AG09309 (cell line): ENCODE measurements at regions not wholly inside any gene's neighbourhood (a gene's known extent, or its start where the extent isn't known, plus 50 kb on each side); places are given as distances from the start of the nearest gene placed in this dataset.

Source experiments
- DNase-seq: peaks from one replicate; pipeline ENCODE4 v3.0.0-alpha.2; 2010; ENCODE audit warnings: low read depth
- H3K4me3 ChIP-seq: 2 replicates; pipeline ENCODE4 v1.5.1; 2011; ENCODE audit warnings: mild to moderate bottlenecking, low read depth, low read length, moderate library complexity; ENCODE audit not compliant: control insufficient read depth
- TF ChIP-seq, protein P1 (sequence below): IDR thresholded peaks from 2 replicates; pipeline ENCODE4 v1.5.1; 2011; ENCODE audit warnings: mild to moderate bottlenecking, low read depth, low read length, inconsistent platforms; ENCODE audit not compliant: insufficient read depth, control insufficient read depth; ENCODE audit errors: missing control alignments

DNA sequence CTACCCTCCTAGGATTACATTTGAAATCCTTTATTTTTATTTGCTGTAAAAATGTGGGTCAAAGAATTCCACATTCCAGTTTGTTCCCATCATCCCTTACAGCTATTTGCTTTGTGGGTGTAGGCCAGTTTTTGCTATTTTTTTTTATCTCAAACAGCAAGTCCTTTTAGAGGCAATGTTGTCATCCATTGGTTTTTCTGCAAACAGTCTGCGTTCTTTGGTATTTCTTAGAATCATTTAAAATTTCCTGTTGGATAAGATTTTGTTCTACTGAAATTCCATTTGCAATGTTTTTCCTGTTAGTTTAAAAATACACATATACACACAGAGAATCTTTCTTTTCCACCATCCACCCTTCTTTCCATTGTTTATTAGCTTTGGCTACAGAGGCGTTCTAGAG lies 53.3 kb upstream of the STK38L start:
- TF ChIP-seq, protein P1, sequence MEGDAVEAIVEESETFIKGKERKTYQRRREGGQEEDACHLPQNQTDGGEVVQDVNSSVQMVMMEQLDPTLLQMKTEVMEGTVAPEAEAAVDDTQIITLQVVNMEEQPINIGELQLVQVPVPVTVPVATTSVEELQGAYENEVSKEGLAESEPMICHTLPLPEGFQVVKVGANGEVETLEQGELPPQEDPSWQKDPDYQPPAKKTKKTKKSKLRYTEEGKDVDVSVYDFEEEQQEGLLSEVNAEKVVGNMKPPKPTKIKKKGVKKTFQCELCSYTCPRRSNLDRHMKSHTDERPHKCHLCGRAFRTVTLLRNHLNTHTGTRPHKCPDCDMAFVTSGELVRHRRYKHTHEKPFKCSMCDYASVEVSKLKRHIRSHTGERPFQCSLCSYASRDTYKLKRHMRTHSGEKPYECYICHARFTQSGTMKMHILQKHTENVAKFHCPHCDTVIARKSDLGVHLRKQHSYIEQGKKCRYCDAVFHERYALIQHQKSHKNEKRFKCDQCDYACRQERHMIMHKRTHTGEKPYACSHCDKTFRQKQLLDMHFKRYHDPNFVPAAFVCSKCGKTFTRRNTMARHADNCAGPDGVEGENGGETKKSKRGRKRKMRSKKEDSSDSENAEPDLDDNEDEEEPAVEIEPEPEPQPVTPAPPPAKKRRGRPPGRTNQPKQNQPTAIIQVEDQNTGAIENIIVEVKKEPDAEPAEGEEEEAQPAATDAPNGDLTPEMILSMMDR = no peak
- no peak for DNase-seq
- no peak overlapping the region for H3K4me3 ChIP-seq

DNA sequence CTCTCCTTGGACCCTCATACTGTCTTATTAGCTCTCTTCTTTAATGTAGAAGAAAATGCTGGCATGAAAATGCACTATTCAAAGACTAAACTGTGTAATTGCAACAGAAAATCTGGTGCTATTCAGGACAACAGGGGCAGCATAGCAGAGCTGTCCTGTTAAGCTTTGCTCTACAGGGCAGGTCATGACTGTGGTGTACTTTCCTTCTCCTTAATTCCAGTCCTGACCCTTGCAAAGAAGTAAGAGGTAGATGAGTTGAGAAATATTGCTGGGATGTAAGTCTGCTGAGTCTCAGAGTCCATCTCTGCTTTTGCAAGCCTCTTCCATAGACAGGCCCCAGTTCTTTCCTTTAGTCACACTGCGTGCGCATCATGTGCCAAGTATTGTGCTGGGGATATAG lies 52.6 kb upstream of the STK38L start:
- DNase-seq = no peak
- no peak overlapping the region for H3K4me3 ChIP-seq
- TF ChIP-seq, protein P1 = no peak

DNA sequence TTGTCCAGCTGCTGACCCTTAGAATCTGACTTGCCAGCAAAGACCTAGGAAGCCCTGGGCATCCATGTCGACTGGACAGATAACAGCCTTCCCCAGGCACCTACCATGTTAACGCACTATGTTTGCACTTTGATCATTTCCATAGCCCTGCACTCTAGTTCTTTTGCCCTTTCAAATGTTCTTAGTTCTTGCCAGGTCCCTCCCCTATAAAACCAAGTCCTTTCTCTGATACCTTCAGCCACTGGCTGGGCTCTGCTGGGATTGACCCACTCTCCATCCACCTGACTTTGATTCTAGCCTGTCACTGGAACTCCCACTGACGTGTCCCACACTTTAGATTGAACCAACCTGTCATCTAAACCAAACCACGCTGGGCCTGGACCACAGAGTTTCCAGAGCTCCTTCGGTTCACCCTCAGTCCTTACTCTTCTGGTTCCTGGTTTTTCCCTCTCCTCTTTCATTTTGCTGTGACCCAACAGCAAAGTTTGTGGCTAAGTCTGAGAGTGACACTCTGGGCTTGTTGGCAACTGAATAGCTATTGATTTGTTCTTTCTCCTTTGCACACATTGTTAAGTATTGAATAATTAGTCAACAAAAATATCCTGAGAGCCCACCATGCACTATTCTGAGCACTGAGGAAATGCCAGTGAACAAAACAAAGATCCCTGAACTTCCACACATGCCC lies 51.8 kb upstream of the STK38L start:
- DNase-seq = no peak
- H3K4me3 ChIP-seq = no peak overlapping the region
- TF ChIP-seq, protein P1 = no peak

DNA sequence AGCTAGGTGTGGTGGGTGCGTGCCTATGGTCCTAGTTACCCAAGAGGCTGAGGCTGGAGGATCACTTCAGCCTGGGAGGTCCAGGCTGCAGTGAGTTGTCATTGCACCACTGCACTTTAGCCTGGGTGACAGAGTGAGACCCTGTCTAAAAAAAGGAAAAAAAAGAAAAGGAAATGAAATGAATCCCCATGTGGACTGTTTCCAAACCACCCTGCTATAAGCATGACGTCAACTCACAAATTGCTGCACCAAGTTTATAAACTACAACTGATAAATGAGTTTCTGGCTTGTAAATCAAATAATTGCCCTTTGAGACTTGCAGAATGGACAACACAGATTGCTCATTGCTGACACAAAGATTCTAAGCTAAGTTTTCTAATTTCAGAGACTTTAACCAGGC lies 51.0 kb upstream of the STK38L start:
- DNase-seq = no peak
- no peak overlapping the region for H3K4me3 ChIP-seq
- TF ChIP-seq, protein P1 = no peak

DNA sequence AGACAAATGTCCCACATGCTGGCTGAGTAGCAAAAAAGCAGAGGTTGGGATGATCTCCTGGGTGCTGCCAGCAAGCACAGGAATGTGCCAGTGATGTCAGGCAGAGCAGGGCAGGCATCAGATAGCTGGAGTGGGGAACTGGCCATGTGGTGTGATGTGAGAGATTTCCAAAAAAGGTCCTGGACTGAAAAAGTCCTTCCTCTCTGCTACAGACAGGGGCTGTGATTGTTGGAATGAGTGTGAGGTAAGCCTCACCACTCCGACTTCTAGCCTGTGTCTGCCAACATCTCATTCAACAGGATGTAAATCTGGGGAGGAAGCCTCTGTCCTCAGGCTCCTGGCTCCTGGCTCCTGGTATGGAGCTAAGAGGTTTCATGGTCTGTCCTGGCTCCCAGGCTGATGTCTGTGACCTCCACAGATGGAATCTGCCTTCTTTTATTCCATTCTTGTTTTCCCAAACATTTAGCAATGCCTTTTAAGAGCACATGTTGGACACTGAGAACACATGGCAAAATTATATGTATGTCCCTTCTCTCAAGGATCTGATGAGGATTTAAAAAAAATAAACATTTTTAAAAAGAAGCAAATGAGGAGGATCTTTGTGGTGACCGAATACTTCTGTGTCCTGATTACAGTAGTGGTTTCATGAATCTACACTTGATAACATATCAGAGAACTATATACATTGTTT lies 50.1 kb upstream of the STK38L start:
- no peak overlapping the region for H3K4me3 ChIP-seq
- TF ChIP-seq, protein P1 = no peak
- no peak for DNase-seq
